GM23338 (cell line): ENCODE measurements at regions not wholly inside any gene's neighbourhood (a gene's known extent, or its start where the extent isn't known, plus 50 kb on each side); places are given as distances from the start of the nearest gene placed in this dataset.

ENCODE experiments used
- ATAC-seq: fragments of 200-7000 bp; cut with Tn5 transposase; 3 replicates; pipeline ENCODE4 v1.9.1; 2020
- DNase-seq: peaks from one replicate; pipeline ENCODE4 v3.0.0-alpha.2; 2015; ENCODE audit warnings: low spot score
- H2AFZ ChIP-seq: fragments of 200-600 bp; sonication (generic); 2 replicates; pipeline ENCODE4 v1.8.0; 2016; ENCODE audit warnings: antibody characterized with exemption, mild to moderate bottlenecking, moderate library complexity
- H3F3A ChIP-seq: fragments of 200-600 bp; sonication (generic); replicated peaks from 2 replicates; pipeline ENCODE4 v1.8.0; 2017; ENCODE audit warnings: antibody characterized with exemption, mixed run types, low read depth
- H3K27ac ChIP-seq: fragments of 200-600 bp; sonication (generic); 2 replicates; pipeline ENCODE4 v1.6.1; 2016; ENCODE audit warnings: low read depth
- H3K27me3 ChIP-seq: fragments of 200-600 bp; sonication (generic); 2 replicates; pipeline ENCODE4 v1.8.0; 2016; ENCODE audit warnings: mild to moderate bottlenecking, mixed run types, moderate library complexity; ENCODE audit not compliant: insufficient read depth
- H3K36me3 ChIP-seq: fragments of 200-600 bp; sonication (generic); 2 replicates; pipeline ENCODE4 v1.8.0; 2016; ENCODE audit warnings: mild to moderate bottlenecking; ENCODE audit not compliant: insufficient read depth
- H3K4me1 ChIP-seq: fragments of 200-600 bp; sonication (generic); 2 replicates; pipeline ENCODE4 v1.8.0; 2016; ENCODE audit warnings: mild to moderate bottlenecking, moderate library complexity; ENCODE audit not compliant: insufficient read depth
- H3K4me2 ChIP-seq: fragments of 200-600 bp; sonication (generic); 2 replicates; pipeline ENCODE4 v1.7.1; 2017; ENCODE audit warnings: mixed run types
- H3K4me3 ChIP-seq: fragments of 200-600 bp; sonication (generic); 2 replicates; pipeline ENCODE4 v1.6.1; 2016; ENCODE audit warnings: mixed run types
- H3K79me2 ChIP-seq: fragments of 200-600 bp; sonication (generic); replicated peaks from 2 replicates; pipeline ENCODE4 v1.8.0; 2017; ENCODE audit warnings: mild to moderate bottlenecking; ENCODE audit not compliant: insufficient read depth
- H3K9me2 ChIP-seq: fragments of 200-600 bp; sonication (generic); 2 replicates; pipeline ENCODE4 v1.8.0; 2017; ENCODE audit not compliant: insufficient read depth
- H4K20me1 ChIP-seq: fragments of 200-600 bp; sonication (generic); replicated peaks from 2 replicates; pipeline ENCODE4 v1.8.0; 2017; ENCODE audit warnings: mild to moderate bottlenecking; ENCODE audit not compliant: insufficient read depth
- H3K27ac Mint-ChIP-seq: 2 replicates; pipeline ENCODE4 v1.8.0; 2020; ENCODE audit warnings: inconsistent platforms, mild to moderate bottlenecking, moderate library complexity, mixed read lengths
- H3K27me3 Mint-ChIP-seq: 3 replicates; pipeline ENCODE4 v1.8.0; 2022; ENCODE audit warnings: low read depth, mild to moderate bottlenecking, moderate library complexity, mixed read lengths, inconsistent platforms; ENCODE audit not compliant: insufficient read depth, poor library complexity
- H3K36me3 Mint-ChIP-seq: 3 replicates; pipeline ENCODE4 v1.8.0; 2021; ENCODE audit warnings: low read depth, mild to moderate bottlenecking, inconsistent platforms, moderate library complexity, mixed read lengths
- H3K4me1 Mint-ChIP-seq: 3 replicates; pipeline ENCODE4 v1.8.0; 2020; ENCODE audit warnings: mild to moderate bottlenecking, inconsistent platforms, mixed read lengths
- H3K4me3 Mint-ChIP-seq: 3 replicates; pipeline ENCODE4 v1.8.0; 2021; ENCODE audit warnings: moderate library complexity, mild to moderate bottlenecking, inconsistent platforms, mixed read lengths
- H3K9me3 Mint-ChIP-seq: 3 replicates; pipeline ENCODE4 v1.8.0; 2020; ENCODE audit warnings: moderate library complexity, mild to moderate bottlenecking, inconsistent platforms, mixed read lengths
- CREB1 ChIP-seq: fragments of 250-450 bp; sonication (Bioruptor Pico); IDR thresholded peaks from 2 replicates; pipeline ENCODE4 v1.5.0; 2020; ENCODE audit warnings: low read depth, mild to moderate bottlenecking, moderate library complexity
- CTCF ChIP-seq, 2 experiments: fragments of 200-600 bp in 1 of 2; sonication (generic) in 1 of 2; conservative IDR thresholded peaks; 2 replicates each; pipeline versions ENCODE4 v1.5.1 to v1.6.1; 2016 to 2017; ENCODE audit warnings: antibody characterized with exemption in 2 of 2, low read depth in 2 of 2, mild to moderate bottlenecking in 2 of 2, moderate library complexity in 1 of 2
- EZH2 ChIP-seq: fragments of 200-600 bp; sonication (generic); IDR thresholded peaks from one replicate; pipeline ENCODE4 v1.8.0; 2017; ENCODE audit warnings: antibody characterized with exemption, mild to moderate bottlenecking, low read depth; ENCODE audit not compliant: unreplicated experiment
- EZH2phosphoT487 ChIP-seq: fragments of 200-600 bp; sonication (generic); IDR thresholded peaks from one replicate; pipeline ENCODE4 v1.8.1; 2018; ENCODE audit warnings: antibody characterized with exemption; ENCODE audit not compliant: unreplicated experiment
- JUNB ChIP-seq: IDR thresholded peaks from one replicate; pipeline ENCODE4 v1.6.1; 2016; ENCODE audit warnings: antibody characterized with exemption; ENCODE audit not compliant: unreplicated experiment
- NANOG ChIP-seq: IDR thresholded peaks from 2 replicates; pipeline ENCODE4 v1.6.1; 2016; ENCODE audit warnings: antibody characterized with exemption, borderline replicate concordance
- POLR2AphosphoS5 ChIP-seq: IDR thresholded peaks from 2 replicates; pipeline ENCODE4 v1.6.1; 2016; ENCODE audit warnings: antibody characterized with exemption, low read depth
- STAT1 ChIP-seq: IDR thresholded peaks from one replicate; pipeline ENCODE4 v1.6.1; 2016; ENCODE audit warnings: antibody characterized with exemption; ENCODE audit not compliant: unreplicated experiment
- ZNF114 ChIP-seq: fragments of 250-450 bp; sonication (Bioruptor Pico); IDR thresholded peaks from 2 replicates; pipeline ENCODE4 v1.5.0; 2020; ENCODE audit warnings: mild to moderate bottlenecking, moderate library complexity
- ZNF331 ChIP-seq: fragments of 250-450 bp; sonication (Bioruptor Pico); IDR thresholded peaks from 2 replicates; pipeline ENCODE4 v1.5.0; 2020; ENCODE audit warnings: low read depth, mild to moderate bottlenecking, moderate library complexity
- TF ChIP-seq, protein P1 (sequence below): IDR thresholded peaks from 2 replicates; pipeline ENCODE4 v1.6.1; 2016; ENCODE audit warnings: antibody characterized with exemption

GRCh38 chr13:50208826-50209335 lies 193.6 kb downstream of the KCNRG start:
- Histone ChIP-seq H3K4me3 (no peak overlapping the region; the same call in 1 of the 2 replicates), H3K27ac (no peak overlapping the region; the same call in 1 of the 2 replicates), H3F3A (no peaks in the 10 kb centered on the region), H3K4me2 (peak overlapping the region; percentile 33; the same call in 1 of the 2 replicates), H3K79me2 (no peaks in the 10 kb centered on the region), H3K9me2 (no peaks in the 10 kb centered on the region), H3K36me3 (peaks cover 4% of the 10 kb centered on the region; the same call in 1 of the 2 replicates), H2AFZ (peak overlapping the region; percentile 70), H3K27me3 (no peaks in the 10 kb centered on the region), H4K20me1 (no peaks in the 10 kb centered on the region), H3K4me1 (peaks cover 8% of the 10 kb centered on the region; the same call in 1 of the 2 replicates)
- ATAC-seq (peak; percentile 98), DNase-seq (peak; percentile 54)
- TF ChIP-seq, protein P1, sequence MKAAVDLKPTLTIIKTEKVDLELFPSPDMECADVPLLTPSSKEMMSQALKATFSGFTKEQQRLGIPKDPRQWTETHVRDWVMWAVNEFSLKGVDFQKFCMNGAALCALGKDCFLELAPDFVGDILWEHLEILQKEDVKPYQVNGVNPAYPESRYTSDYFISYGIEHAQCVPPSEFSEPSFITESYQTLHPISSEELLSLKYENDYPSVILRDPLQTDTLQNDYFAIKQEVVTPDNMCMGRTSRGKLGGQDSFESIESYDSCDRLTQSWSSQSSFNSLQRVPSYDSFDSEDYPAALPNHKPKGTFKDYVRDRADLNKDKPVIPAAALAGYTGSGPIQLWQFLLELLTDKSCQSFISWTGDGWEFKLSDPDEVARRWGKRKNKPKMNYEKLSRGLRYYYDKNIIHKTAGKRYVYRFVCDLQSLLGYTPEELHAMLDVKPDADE, result no peak
- peak; percentile 77 for TF ChIP-seq JUNB
- H3K9me3 Mint-ChIP-seq, result peaks cover 10% of the 10 kb centered on the region
- peaks cover 14% of the 10 kb centered on the region; the same call in 2 of the 3 replicates for H3K4me1 Mint-ChIP-seq
- no peak overlapping the region; the same call in 2 of the 3 replicates for H3K4me3 Mint-ChIP-seq
- H3K36me3 Mint-ChIP-seq, result peaks cover 7% of the 10 kb centered on the region; the same call in 2 of the 3 replicates
- peak overlapping the region; percentile 95 for H3K27ac Mint-ChIP-seq
- H3K27me3 Mint-ChIP-seq, result peaks cover 5% of the 10 kb centered on the region

DNA sequence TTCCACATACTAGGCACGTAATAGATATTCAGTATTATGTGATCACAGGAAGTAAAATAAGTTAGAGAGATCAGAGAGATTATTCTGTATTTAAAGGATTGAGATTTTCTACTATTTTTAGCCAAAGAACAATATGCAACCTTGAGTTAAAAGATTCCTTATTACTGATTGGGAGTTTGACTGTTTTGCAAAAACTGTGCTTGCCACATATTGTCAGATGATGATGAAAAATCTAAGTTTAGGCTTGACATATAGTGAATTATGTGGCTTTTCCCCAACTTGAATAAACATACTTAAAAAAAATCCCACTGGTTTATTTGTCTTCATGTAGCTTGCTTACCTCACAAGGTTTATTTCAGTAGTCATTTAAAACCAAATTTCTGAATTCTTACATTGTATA lies 194.4 kb downstream of the KCNRG start:
- H3K4me3 ChIP-seq, result no peak overlapping the region
- Mint-ChIP-seq H3K9me3 (peaks cover 10% of the 10 kb centered on the region), H3K27ac (no peak overlapping the region), H3K4me3 (no peak overlapping the region), H3K27me3 (peaks cover 5% of the 10 kb centered on the region), H3K36me3 (peaks cover 7% of the 10 kb centered on the region; the same call in 2 of the 3 replicates), H3K4me1 (peaks cover 14% of the 10 kb centered on the region; the same call in 2 of the 3 replicates)
- ATAC-seq (no peak), DNase-seq (no peak)
- no peaks in the 10 kb centered on the region for H3K79me2 ChIP-seq
- no peak overlapping the region for H3K27ac ChIP-seq
- H3K4me2 ChIP-seq, result no peak overlapping the region
- H3K36me3 ChIP-seq, result peaks cover 4% of the 10 kb centered on the region; the same call in 1 of the 2 replicates
- H3K9me2 ChIP-seq, result no peaks in the 10 kb centered on the region
- no peaks in the 10 kb centered on the region for H3F3A ChIP-seq
- no peaks in the 10 kb centered on the region for H4K20me1 ChIP-seq
- H3K4me1 ChIP-seq, result peaks cover 8% of the 10 kb centered on the region; the same call in 1 of the 2 replicates
- H2AFZ ChIP-seq, result no peak overlapping the region
- no peaks in the 10 kb centered on the region for H3K27me3 ChIP-seq
- TF ChIP-seq EZH2phosphoT487, result no peak
- TF ChIP-seq POLR2AphosphoS5, result no peak
- TF ChIP-seq STAT1, result no peak
- TF ChIP-seq NANOG, result no peak
- no peak for TF ChIP-seq JUNB
- TF ChIP-seq, protein P1, result no peak
- TF ChIP-seq ZNF114, result no peak
- no peak for TF ChIP-seq ZNF331 (CRISPR knock-in tag)
- TF ChIP-seq EZH2, result no peak
- no peak for TF ChIP-seq CREB1 (CRISPR knock-in tag)
- TF ChIP-seq CTCF (conservative IDR thresholded peaks at IDR 0.05; ENCODE audit: low read depth in 2 of 2), result no peak
